Caco-2 (cell line): ENCODE measurements at regions not wholly inside any gene's neighbourhood (a gene's known extent, or its start where the extent isn't known, plus 50 kb on each side); places are given as distances from the start of the nearest gene placed in this dataset.

Source experiments
- BruUV-seq: library from RNA; stranded (reverse); fragments of 400-500 nt; replicated peaks from 2 replicates; lab custom pipeline; 2021; lab: Mats Ljungman, UMichigan
- CTCF ChIA-PET: fragments of 300-600 bp; sonication (Branson Sonifier 250); formaldehyde crosslinking; loops from one replicate; lab custom pipeline; 2022; ENCODE audit warnings: antibody characterized with exemption; lab: Charles Lee
- POLR2A ChIA-PET: fragments of 300-600 bp; sonication (Branson Sonifier 250); formaldehyde crosslinking; loops from one replicate; lab custom pipeline; 2022; ENCODE audit warnings: antibody characterized with exemption; lab: Charles Lee
- DNase-seq, 2 experiments: peaks; one replicate each; pipeline versions ENCODE4 v3.0.0 to v3.0.0-alpha.2; 2020 to 2022
- H3K27me3 ChIP-seq: replicated peaks from 2 replicates; pipeline ENCODE4 v1.6.0; 2011; ENCODE audit warnings: low read length; ENCODE audit not compliant: control insufficient read depth, insufficient read depth
- H3K36me3 ChIP-seq: 2 replicates; pipeline ENCODE4 v1.5.1; 2011; ENCODE audit warnings: low read length; ENCODE audit not compliant: control insufficient read depth, insufficient read depth
- H3K4me1 ChIP-seq: fragments of 250-450 bp; sonication (Bioruptor Pico); 2 replicates; pipeline ENCODE4 v1.5.1; 2020; ENCODE audit warnings: mild to moderate bottlenecking
- H3K4me3 ChIP-seq: 2 replicates; pipeline ENCODE4 v1.5.1; 2011; ENCODE audit warnings: low read depth, mild to moderate bottlenecking, control low read depth, low read length
- H3K9me3 ChIP-seq: fragments of 250-450 bp; sonication (Bioruptor Pico); 2 replicates; pipeline ENCODE4 v1.5.1; 2020; ENCODE audit warnings: mild to moderate bottlenecking, moderate library complexity
- H3K27ac Mint-ChIP-seq: one replicate; pipeline ENCODE4 v1.8.0; 2022; ENCODE audit warnings: mixed read lengths; ENCODE audit not compliant: unreplicated experiment
- H3K27me3 Mint-ChIP-seq: one replicate; pipeline ENCODE4 v1.8.0; 2022; ENCODE audit warnings: mixed read lengths; ENCODE audit not compliant: insufficient read depth, unreplicated experiment
- H3K36me3 Mint-ChIP-seq: one replicate; pipeline ENCODE4 v1.8.0; 2022; ENCODE audit warnings: mild to moderate bottlenecking, mixed read lengths; ENCODE audit not compliant: insufficient read depth, unreplicated experiment
- H3K4me1 Mint-ChIP-seq: one replicate; pipeline ENCODE4 v1.8.0; 2022; ENCODE audit warnings: low read depth, mixed read lengths; ENCODE audit not compliant: unreplicated experiment
- H3K4me3 Mint-ChIP-seq: one replicate; pipeline ENCODE4 v1.8.0; 2022; ENCODE audit warnings: mild to moderate bottlenecking, moderate library complexity, mixed read lengths; ENCODE audit not compliant: unreplicated experiment
- H3K9me3 Mint-ChIP-seq: one replicate; pipeline ENCODE4 v1.8.0; 2022; ENCODE audit warnings: mixed read lengths; ENCODE audit not compliant: unreplicated experiment
- intact Hi-C: fragments of 100-400 bp; cut with micrococcal nuclease; formaldehyde crosslinking; loops from one replicate; pipeline ENCODE4 v1.10.0; 2022; ENCODE audit not compliant: unreplicated experiment
- TF ChIP-seq, protein P1 (sequence below), 2 experiments: fragments of 200-600 bp in 1 of 2; IDR thresholded peaks; 1 replicate in 1 of 2; 2 replicates in 1 of 2; pipeline versions ENCODE4 v1.5.1 to v1.8.0; 2011 to 2022; ENCODE audit warnings: antibody characterized with exemption in 1 of 2, control low read depth in 1 of 2, inconsistent platforms in 1 of 2, low read depth in 1 of 2, low read length in 1 of 2, mild to moderate bottlenecking in 1 of 2, moderate library complexity in 1 of 2; ENCODE audit not compliant: insufficient read depth in 1 of 2, severe bottlenecking in 1 of 2, unreplicated experiment in 1 of 2

DNA sequence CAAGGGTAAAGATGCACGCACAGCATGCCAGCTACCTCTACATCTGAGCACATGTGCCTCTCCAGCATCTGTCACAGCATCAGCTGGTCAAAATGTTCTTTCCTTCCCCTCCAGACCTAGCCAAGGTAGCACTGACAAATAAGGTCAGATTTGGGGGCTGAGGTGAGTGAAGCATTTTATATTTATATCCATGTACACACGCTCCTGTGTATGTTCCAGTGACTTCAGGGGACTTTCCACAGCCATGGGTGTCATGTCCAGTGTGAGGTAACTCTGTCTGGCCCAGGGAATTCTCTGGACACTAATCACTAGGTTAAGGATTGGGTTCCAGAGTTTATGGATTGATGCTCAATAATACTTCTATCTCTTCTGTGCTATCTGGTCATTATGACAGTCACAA lies 165.2 kb upstream of the TP63 start:
- H3K4me3 Mint-ChIP-seq, result no peak overlapping the region
- ChIA-PET POLR2A (no interaction called here), CTCF (no interaction called here)
- no peak overlapping the region for H3K4me3 ChIP-seq
- TF ChIP-seq, protein P1, sequence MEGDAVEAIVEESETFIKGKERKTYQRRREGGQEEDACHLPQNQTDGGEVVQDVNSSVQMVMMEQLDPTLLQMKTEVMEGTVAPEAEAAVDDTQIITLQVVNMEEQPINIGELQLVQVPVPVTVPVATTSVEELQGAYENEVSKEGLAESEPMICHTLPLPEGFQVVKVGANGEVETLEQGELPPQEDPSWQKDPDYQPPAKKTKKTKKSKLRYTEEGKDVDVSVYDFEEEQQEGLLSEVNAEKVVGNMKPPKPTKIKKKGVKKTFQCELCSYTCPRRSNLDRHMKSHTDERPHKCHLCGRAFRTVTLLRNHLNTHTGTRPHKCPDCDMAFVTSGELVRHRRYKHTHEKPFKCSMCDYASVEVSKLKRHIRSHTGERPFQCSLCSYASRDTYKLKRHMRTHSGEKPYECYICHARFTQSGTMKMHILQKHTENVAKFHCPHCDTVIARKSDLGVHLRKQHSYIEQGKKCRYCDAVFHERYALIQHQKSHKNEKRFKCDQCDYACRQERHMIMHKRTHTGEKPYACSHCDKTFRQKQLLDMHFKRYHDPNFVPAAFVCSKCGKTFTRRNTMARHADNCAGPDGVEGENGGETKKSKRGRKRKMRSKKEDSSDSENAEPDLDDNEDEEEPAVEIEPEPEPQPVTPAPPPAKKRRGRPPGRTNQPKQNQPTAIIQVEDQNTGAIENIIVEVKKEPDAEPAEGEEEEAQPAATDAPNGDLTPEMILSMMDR (IDR thresholded peaks at IDR 0.05; ENCODE audit: insufficient read depth in 1 of 2, low read depth in 1 of 2, low read length in 1 of 2, severe bottlenecking in 1 of 2, unreplicated experiment in 1 of 2), result no peak
- H3K4me1 Mint-ChIP-seq, result no peaks in the 10 kb centered on the region
- no peaks in the 10 kb centered on the region for H3K27me3 Mint-ChIP-seq
- no peaks in the 10 kb centered on the region for H3K9me3 Mint-ChIP-seq
- DNase-seq, result no peak
- no peak overlapping the region for H3K27ac Mint-ChIP-seq
- no peaks in the 10 kb centered on the region for H3K36me3 Mint-ChIP-seq
- no TSS peak for BruUV-seq
- intact Hi-C loops, result no loop called here
- H3K4me1 ChIP-seq, result no peaks in the 10 kb centered on the region
- H3K36me3 ChIP-seq, result no peaks in the 10 kb centered on the region
- H3K9me3 ChIP-seq, result no peaks in the 10 kb centered on the region; the same call in 1 of the 2 replicates
- H3K27me3 ChIP-seq, result no peaks in the 10 kb centered on the region

DNA sequence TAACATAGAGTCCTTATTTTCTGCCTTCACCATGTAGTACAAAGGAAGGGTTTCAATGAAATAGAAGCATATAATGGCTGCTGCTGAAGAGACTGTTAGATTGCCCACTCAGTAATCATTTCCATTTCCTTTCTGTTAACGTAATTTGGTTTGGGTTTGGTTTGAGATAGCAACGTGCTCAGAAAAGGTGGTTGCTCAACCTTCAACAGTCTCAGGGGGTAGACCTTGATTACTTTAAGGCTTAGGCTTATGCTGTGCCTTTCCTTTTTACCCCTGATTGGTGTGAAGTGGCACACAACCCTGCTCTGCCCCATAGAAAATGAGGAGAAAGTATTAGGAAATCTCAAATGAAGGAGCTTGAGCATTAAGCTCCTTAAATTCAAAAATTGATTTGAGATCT lies 163.7 kb upstream of the TP63 start:
- TF ChIP-seq, protein P1 (IDR thresholded peaks at IDR 0.05; ENCODE audit: insufficient read depth in 1 of 2, low read depth in 1 of 2, low read length in 1 of 2, severe bottlenecking in 1 of 2, unreplicated experiment in 1 of 2), result no peak
- Mint-ChIP-seq H3K27me3 (no peaks in the 10 kb centered on the region), H3K27ac (no peak overlapping the region), H3K9me3 (no peaks in the 10 kb centered on the region), H3K4me3 (no peak overlapping the region), H3K4me1 (no peaks in the 10 kb centered on the region), H3K36me3 (no peaks in the 10 kb centered on the region)
- intact Hi-C loops, result no loop called here
- Histone ChIP-seq H3K27me3 (no peaks in the 10 kb centered on the region), H3K4me3 (no peak overlapping the region), H3K9me3 (no peaks in the 10 kb centered on the region; the same call in 1 of the 2 replicates), H3K36me3 (no peaks in the 10 kb centered on the region), H3K4me1 (no peaks in the 10 kb centered on the region)
- ChIA-PET POLR2A (no interaction called here), CTCF (no interaction called here)
- DNase-seq, result no peak
- no TSS peak for BruUV-seq

DNA sequence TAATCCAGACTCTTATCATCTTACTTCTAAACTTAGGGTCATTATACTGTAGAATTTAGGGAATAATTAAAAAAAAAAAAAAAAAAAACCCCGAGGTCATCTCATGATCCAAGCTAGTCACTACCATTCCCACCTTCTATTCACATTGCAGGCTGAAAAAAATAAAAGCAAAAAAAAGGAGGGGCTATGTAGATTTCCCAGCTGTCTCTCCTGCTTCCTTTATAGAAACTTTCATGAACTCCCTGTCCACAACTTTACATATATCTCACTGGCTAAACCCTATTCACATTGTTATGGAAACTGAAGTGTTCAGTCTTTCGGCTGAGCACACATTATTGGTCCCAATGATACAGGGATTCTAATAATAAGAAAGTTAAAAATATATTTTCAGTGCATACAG lies 156.2 kb upstream of the TP63 start:
- no peak overlapping the region for H3K27ac Mint-ChIP-seq
- CTCF ChIA-PET, result no interaction called here
- H3K4me3 Mint-ChIP-seq, result no peak overlapping the region
- Histone ChIP-seq H3K27me3 (no peaks in the 10 kb centered on the region), H3K36me3 (no peaks in the 10 kb centered on the region), H3K4me3 (no peak overlapping the region), H3K4me1 (no peaks in the 10 kb centered on the region), H3K9me3 (no peaks in the 10 kb centered on the region)
- POLR2A ChIA-PET, result no interaction called here
- no peaks in the 10 kb centered on the region for H3K27me3 Mint-ChIP-seq
- no peaks in the 10 kb centered on the region for H3K36me3 Mint-ChIP-seq
- no peaks in the 10 kb centered on the region for H3K4me1 Mint-ChIP-seq
- H3K9me3 Mint-ChIP-seq, result no peaks in the 10 kb centered on the region
- TF ChIP-seq, protein P1 (IDR thresholded peaks at IDR 0.05; ENCODE audit: insufficient read depth in 1 of 2, low read depth in 1 of 2, low read length in 1 of 2, severe bottlenecking in 1 of 2, unreplicated experiment in 1 of 2), result no peak
- no TSS peak for BruUV-seq
- intact Hi-C loops, result no loop called here
- DNase-seq, result no peak
